ENCODE measurements at regions not wholly inside any gene's neighbourhood (a gene's known extent, or its start where the extent isn't known, plus 50 kb on each side); places are given as distances from the start of the nearest gene placed in this dataset.

DNA sequence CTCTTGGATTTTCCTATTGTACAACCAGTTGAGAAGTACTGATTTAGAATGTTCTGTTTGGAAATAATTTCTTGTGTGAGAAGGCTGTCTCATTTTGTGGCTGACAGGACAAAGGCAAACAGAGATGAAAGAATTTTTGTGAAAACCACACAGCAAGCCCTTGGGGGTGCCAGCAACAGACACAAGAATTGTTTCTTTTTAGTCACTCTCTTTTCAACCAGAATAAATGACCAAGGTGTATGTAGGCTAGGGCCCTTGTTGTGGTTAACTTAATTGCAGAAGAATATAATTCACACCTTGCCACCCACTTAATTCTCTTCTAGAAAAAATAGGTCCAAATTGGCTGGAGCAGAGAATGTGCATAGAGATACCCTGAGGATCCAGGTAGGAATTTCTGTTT is 329.4 kb upstream of the TBC1D5 start:
- no peak for DNase-seq

DNA sequence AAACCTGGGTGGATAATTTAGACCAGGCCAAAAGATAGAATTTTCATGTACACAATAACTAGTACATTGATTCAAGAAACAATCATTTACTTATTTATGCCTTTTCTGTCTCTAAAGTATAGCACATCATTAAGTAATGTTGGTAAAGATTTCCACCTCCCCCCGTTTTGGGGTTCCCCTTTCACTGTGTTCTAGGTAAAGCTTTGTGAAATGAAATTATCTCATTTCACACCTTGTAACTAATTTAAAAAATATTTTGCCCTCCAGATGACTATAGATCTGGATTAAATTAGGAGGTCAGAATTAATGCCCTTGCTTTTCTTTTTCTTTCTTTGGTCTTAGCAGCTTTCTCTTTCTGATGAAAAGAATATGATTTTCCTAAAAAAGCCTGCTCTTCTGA is 328.5 kb upstream of the TBC1D5 start:
- no peak for DNase-seq

DNA sequence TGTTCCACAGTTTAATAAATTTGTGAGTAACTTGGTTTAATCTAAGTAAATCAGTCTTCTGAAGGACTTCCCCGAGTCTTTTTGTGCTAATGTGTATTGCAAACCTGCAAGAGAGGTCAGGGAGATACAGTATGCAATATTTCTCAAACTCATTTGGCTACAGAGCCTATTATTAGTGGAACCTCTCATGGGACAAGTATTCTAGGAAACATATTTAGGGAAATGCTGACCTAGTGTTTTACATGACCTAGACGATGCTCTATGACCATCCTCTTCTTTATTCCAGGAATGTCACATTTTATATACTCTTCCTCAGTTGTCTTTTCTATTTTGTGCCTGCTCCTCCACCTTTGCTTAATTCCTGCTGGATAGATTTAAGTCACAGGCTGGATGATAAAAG is 327.8 kb upstream of the TBC1D5 start:
- DNase-seq = no peak

DNA sequence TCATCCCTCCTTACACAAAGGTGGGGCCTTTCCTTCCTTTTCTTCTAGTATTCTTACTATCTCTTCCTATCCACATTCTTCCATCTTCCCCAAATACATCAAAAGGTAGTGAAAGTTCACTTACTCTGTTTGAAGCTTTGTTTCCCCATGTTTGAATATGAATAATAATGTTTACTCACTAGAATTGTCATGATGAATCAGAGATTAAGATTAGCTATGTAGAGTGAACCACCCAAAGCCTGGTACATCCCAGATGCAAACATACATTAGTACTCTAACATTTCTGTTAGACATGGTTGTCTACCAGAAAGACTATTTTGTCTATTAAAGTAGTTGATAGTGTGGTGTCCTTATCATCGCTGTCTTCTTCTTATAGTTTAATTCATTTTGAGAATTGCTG is 327.1 kb upstream of the TBC1D5 start:
- DNase-seq = no peak

DNA sequence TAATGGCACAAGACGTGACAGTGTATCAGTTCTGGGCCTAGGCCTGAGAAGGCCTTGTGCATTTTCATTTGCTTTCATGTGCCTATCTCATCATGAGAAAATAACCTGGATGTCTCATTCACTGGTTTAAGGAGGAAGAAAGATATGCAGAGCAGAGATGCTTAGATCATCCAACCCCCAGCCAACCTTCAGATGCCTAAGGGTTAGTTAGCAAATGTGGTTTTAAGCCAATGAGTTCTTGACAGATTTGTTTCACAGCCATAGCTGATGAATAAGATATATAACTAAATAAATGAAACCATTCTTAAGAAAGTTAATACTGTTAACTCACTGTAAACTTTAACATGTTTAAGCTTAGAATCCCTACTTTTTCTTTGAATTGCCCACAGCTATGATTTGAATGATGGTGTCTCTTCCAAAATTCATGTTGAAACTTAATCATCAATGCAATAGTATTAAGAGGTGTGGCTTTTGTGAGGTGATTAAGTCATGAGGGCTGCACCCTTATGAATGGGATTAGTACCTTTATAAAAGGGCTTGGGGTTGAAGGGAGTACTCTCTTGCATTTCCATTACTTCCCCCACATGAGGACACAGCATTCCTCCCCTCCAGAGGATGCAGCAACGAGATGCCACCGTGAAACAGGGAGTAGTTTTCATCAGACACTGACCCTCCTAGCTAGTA is 324.6 kb upstream of the TBC1D5 start:
- no peak for DNase-seq

DNA sequence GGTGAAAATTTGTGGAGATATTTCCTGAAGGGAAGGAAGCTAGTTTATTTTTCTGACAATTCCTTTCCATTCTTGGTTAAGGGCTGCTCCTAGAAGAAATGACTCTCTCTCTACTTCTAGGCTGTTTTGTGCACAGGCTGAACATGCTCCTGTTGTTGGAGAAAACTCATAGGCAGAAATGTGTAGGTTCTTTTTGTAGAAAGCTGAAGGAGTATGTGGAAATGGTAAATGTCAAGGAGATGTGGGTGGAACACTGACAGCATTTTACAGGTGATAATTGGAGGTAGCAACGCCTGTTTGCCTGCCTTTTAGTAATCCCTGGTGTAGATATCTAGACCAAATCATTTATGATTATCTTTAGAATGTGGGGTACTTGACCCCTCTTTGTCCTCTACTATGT is 322.2 kb upstream of the TBC1D5 start:
- no peak for DNase-seq

DNA sequence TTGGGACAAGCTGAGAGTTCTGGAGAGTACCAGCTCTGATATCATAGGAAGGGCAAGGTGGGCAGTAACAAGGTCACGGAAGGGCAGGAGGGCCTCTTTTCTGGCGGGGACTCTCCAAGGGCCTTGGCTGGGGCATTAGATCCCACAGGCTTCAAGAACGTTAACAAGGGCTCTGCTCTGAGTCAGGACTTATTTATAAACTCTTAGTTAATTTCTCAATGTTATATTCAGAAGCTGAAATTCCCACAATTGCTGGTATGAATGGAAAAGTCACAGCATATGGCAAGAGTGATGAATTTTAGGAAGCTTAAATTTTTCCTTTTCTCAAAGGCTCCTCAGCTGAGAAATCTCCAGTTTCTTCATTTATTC is 320.2 kb upstream of the TBC1D5 start:
- DNase-seq = no peak

DNA sequence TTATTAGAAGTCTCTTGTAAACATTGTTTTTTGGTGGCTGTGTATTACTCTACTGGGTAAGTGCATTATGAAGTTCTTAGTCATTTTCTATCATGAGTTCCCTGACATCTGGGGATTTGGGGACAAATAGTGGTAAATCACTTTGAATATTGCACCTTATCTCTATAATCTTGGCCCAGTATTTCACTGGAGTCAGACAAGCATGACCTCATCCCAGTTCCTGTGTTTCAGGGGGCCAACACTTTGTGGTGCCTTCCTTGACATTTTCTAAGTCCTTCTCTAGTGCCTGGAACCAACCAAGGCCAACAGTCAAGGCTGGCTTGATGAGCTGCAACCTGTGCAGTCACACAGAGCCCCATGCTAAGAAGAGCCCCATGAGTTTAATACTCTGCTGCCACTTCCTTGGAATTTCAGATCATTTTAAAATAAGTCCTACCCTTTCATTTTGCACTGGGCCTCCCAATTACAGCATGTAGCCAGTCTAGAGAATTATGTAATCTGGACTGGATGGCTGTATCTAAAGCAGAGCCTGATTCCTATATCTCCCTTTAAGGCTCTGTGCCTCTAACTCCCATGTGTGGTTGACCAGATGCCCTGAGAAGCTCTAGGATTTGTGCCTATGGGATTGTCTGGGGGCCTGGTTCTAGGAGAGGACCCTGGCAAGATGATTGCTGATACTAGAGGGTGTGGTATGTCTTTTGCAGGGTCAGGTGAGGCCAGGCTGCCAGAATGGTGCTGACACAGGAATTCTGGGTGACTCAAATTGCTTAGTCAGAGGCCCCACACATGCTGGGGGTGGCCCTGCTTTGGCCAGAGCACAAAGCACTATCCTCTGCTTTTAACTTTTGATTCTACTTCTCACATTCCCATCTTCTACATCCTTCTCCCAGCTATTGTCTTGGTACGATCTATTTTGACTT is 319.6 kb upstream of the TBC1D5 start:
- DNase-seq = no peak

DNA sequence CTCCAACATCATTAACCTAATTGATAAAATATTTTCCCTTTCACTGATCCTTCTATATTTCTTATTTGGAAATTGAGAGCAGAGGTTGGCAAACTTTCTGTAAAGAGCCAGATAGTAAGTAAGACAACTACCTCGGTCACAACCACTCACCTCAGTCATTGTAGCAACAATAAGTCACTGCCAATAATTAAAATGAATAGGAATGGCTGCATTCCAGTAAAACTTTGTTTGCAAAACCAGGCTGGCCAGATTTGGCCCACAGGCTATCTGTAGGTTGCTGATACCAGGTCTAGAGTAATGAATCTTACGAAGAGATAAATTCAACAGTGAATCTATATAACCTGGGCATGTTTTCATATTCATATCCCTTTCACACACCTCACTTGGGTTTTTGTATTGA is 316.2 kb upstream of the TBC1D5 start:
- DNase-seq = no peak

DNA sequence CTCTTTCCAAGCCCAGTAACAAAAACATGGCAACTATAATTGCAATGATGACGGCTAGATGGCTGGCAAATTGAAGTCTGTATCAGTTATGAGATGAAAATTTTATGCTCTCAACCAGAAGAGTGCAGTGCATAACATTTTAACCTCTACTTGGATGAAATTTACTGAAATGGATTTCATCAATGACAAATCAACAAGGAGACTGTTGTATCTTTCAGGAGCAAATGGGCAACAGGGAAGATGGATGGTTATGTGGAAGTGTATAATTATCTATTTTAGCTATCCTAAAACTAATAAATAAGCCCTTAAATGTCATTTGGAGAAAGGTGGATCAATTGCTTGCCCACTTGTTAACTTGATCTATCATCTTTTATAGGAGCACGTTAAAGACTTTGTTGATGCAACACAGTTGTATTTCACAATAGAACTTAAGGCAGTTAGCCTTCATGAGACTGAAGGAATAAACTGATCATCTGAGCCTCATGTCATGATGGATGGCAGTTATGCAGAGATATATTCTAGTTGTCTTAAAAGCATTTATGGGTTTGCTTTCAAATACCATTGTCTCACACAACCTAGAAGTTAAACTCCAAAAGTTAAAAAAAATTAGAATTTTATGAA is 315.1 kb upstream of the TBC1D5 start:
- DNase-seq = no peak

DNA sequence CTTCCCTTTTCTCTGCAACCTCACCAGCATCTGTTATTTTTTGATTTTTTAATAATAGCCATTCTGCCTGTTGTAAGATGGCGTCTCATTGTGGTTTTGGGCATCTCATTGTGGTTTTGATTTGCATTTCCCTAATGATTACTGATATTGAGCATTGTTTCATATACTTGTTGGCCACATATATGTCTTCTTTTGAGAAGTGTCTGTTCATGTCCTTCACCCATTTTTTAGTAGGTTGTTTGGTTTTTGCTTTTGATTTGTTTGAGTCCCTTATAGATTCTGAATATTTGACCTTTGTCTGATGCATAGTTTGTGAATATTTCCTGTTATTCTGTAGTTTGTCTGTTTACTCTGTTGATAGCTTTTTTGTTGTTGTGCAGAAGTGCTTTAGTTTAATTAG is 312.2 kb upstream of the TBC1D5 start:
- DNase-seq = no peak

DNA sequence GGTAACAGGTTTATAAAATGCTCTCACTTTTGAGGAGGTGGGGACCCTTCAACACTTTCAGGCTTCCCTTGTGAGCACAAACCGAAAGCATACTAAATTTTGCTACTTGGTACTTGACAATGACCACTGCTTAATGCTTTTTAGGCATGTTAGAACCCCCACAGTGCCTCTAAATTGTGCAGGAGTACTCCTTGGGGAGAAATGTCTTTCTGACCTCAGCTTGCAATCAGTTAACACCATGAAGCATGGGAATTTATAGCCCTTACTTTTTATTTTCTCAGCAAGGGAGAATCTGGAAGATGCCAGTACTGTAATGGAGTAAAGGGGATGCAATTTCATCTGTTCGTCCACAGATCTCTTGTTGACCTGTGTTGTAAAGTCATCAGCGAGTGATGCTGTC is 308.9 kb upstream of the TBC1D5 start:
- no peak for DNase-seq

DNA sequence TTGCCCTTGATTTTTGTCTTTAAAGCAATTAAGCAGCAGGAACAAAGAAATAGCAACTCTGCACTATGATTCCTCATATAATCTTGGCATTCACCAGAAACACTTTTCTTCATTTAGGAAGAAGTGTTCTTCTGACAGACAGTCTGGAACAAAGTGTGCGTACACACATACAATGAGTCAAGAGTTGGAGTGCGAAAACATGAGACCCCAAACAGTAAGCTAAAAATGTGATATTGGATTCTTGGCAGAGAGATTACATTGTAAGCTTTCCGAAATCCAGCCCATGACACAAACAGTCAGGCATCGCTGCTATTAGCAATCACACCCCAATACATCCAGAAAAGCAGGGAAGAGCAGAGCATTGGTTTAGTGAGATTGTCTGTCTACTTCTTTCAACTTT is 306.7 kb upstream of the TBC1D5 start:
- no peak for DNase-seq

DNA sequence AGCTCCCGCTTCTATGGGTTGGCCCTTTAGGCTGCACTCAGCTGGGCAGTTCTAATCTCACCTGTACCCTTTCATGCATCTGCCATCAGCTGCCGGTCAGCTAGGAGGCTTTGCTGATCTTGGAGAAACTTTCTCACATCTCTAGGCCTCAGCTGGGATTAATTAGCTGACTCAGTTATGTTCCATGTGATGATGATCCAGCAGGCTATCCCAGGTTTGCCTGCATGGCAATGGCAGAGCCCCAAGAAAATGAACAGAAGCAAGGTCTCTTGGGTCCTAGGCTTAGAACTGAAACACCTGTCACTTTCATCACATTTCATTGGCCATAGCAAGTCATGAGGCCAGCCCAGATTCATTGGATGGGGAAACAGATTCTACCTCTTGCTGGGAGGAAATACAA is 304.6 kb upstream of the TBC1D5 start:
- DNase-seq = no peak

DNA sequence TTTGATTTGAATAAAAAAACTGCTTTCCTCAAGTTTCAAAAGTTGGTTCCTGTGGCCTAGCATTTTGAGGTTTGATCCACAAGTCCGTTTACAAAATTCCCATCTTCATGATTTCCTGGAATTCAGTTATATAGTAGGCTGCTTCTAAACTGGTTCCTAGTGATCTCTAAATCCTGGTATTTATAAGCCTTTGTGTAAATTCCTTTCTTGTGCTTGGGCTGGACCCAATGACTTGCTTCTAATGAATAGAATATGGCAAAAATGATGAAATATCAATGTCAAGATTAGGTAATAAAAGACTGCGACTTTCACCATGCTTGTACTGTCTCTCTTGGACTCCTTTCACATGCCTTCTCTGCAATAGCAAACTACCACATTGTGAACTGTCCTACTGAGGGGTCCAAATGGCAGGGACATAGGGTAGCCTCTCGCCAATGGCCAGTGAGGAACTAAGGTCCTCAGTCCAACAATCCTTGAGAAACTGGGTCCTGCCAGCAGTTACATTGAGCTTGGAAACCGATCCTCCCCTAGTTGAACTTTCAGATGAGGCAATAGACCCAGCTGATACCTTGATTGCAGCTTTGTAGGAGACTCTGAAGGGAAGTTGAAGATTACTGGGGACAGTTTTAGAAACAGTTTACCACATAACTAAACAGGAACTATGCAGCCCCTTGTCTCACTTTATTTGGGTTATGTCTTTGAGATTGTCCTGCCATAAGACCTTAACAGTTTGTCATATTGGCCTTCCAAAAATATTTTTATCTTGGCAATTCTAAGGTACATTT is 303.9 kb upstream of the TBC1D5 start:
- no peak for DNase-seq

DNA sequence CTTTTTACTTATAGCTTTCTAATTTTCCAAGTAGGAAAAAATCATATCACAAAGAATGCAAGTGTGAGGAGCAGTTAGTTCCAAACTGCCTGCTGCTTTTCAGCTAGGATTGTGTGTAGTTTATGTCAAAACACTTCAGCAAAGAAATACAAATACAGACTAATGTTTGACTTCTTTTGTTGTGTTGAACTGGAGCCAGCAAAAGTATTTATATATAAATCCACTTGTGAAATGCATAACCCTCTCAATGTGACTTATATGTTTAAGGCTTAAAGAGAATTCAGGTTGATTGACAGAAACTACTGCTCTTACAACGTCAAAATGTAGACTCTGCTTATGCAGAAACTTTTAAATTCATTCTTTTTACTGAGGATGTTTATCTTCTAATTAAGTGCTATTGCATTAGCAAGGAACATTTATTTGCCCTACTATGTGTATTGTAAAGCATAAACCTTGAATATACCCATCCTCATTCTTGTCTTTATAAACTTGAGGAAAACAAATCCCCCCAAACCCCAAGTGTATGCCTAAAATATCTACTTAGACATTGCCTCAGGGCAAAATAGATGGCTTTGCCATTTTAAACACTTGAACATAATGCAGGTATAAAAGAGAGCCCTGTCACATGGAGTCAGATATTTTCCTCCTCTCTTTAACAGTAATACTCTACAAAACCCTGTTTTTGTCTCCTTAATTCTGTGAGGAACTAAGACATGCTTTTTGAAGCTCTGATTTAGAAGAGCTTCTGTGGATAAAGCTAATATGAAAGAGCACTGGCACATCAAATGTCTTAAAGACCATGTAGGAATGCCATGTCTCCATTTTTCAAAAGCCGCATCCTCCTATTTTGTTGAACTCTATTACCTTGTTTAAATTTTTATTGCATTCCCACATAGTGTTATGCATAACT is 302.8 kb upstream of the TBC1D5 start:
- DNase-seq = no peak

DNA sequence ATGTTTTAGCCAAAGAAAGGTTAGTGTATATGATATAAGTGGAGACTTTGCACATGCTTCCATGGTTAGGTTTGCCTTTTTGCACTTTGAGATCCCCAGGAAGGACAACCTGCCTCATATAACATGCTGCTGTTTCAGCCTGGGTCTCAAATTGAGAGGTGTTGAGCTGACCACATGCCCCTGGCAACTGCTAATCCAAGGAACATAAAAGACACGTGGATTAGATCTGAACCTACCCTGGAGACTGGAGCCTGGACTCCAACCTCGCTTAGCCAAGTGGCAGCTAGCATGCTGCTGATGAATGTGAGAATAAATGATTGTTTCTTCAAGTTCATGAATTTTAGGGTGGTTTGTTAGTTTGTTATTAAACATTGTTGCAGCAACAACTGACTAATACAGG is 301.8 kb upstream of the TBC1D5 start:
- no peak for DNase-seq

DNA sequence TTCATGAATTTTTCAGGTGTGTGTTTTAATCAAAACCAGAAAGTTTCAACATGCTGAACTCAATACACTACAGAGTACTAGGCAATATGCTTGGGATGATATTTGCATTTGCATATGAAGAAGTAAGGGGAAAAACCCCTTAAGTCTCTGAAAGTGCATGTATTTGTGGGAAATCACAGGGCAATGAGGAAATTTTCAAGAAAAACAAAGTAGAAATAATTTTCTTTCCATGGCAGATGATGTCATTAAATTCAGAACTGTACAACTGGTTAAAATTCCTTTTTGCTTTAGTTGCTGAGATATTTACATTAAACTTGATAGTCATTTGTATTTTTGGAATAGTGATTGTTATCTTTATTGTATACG is 294.0 kb upstream of the TBC1D5 start:
- DNase-seq = no peak

DNA sequence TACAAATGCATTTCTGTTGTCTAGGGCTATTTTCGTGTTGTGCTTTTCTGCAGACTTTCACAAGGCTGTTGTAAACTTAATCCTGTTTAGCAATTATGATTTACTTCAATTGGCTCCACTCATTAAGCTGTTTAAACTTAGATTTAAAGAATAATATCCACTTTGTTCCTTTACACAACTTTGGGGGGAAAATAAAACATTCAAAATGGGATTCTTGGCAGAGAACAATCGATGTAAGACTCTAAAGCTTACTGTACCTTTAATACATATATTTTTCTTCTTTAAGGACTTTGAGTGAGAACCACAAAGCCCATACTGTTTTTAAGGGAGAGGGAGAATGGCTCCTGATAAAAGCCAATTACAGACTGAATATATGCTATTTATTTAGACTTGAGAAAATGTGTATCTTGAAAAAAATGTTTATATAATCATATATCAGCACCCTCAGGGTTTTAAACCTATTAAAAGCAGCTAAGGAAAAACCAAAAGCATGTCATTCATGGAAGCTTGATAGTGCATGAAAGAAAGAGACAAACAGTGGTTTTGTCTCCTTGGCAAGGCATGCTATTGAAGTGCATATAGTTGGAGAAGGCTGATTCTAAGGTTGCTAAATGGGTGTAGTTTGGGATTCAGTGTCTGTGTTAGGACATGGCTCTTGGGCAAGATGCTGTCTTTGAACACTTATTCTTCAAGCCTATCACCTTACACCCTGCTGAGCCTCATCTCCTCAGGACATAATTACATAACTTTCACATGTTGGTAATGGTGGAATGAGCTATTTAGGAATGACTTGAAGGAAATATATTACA is 293.4 kb upstream of the TBC1D5 start:
- no peak for DNase-seq

DNA sequence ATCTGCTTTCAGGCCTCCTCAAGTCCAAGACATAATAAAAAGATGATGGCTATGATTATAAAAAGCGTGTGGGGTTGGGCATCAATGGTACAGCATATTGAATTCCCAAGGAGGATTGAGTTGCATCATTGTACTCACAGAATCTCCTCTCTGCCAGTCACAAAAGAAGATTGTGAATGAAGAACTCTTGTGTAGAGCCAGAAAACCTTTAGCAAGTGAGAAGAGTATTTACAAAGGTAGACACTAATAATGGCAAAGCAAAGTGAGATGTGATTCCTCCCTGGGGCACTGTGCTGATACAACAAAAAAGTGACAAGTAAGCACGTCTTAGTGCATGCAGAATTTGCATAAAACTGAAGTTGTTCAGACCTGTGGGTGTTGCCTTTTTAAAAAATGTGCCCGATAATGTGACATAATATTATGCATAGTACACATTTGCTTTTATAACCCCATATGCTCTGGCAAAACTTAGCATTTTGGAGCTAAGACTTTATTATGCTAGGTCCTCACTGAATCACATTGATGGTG is 291.2 kb upstream of the TBC1D5 start:
- DNase-seq = no peak

DNA sequence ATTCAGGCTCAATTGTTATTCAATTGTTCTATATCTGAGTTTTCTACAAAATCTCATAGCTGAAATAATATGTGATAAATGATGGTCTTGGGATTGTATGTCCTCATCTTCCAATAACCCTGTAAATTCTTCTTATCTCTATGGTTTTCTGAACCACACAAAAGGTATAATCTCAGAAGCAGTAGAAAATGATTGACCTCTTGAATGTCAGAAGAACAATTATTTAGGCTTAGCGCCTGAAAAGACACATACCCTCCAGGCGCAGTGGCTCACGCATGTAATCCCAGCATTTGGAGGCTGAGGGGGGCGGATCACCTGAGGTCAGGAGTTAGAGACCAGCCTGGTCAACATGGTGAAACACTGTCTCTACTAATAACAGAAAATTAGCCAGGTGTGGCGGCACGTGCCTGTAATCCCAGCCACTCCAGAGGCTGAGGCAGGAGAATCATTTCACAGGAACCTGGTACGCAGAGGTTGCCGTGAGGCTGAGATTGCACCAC is 288.0 kb upstream of the TBC1D5 start:
- DNase-seq = no peak

Measured in SW 1271 (cell line).